SH-SY5Y (cell line): ENCODE measurements at regions not wholly inside any gene's neighbourhood (a gene's known extent, or its start where the extent isn't known, plus 50 kb on each side); places are given as distances from the start of the nearest gene placed in this dataset.

Source experiments
- GATA2 ChIP-seq: IDR thresholded peaks from 2 replicates; pipeline ENCODE4 v1.6.1; 2011; ENCODE audit warnings: mild to moderate bottlenecking, low read depth, low read length
- GATA3 ChIP-seq: IDR thresholded peaks from 2 replicates; pipeline ENCODE4 v1.6.1; 2011; ENCODE audit warnings: low read depth, mild to moderate bottlenecking, low read length, moderate library complexity

- TF ChIP-seq GATA2 (no peak), GATA3 (no peak)
These were observed 336.7 kb upstream of the ZFHX3 start for GRCh38 chr16:73384506-73385089.
